T-helper 2 cell (primary cell): ENCODE measurements at regions not wholly inside any gene's neighbourhood (a gene's known extent, or its start where the extent isn't known, plus 50 kb on each side); places are given as distances from the start of the nearest gene placed in this dataset.
"Not testable (repeated sequence)": the region's sequence is repeated elsewhere in the genome, so short reads cannot be mapped to it uniquely, and the experiment has no call there.

Experiments
- DNase-seq, 5 experiments: peaks; one replicate each; pipeline versions ENCODE4 v3.0.0 to v3.0.0-alpha.2; 2012 to 2022

- no peak for DNase-seq
Observed at GRCh38 chr16:76818606-76819181, 372.3 kb upstream of the MON1B start.

- DNase-seq = no peak
Observed at GRCh38 chr16:76819226-76819916, 371.6 kb upstream of the MON1B start.

GRCh38 chr16:76824221-76824620, 366.8 kb upstream of the MON1B start:
- DNase-seq = no peak

GRCh38 chr16:76824791-76825190, 366.2 kb upstream of the MON1B start:
- no peak for DNase-seq

- DNase-seq = no peak
Observed at GRCh38 chr16:76835339-76835738, 355.7 kb upstream of the MON1B start.

- DNase-seq = no peak
Observed at GRCh38 chr16:76835779-76836300, 355.1 kb upstream of the MON1B start.

- DNase-seq = no peak
Observed at GRCh38 chr16:76837872-76838271, 353.1 kb upstream of the MON1B start.

GRCh38 chr16:76854234-76854633, 336.8 kb upstream of the MON1B start:
- no peak for DNase-seq

GRCh38 chr16:76856112-76856511, 334.9 kb upstream of the MON1B start:
- no peak for DNase-seq

GRCh38 chr16:76857402-76857801, 333.6 kb upstream of the MON1B start:
- peak in 1 of 5 experiments; percentile 3 for DNase-seq

GRCh38 chr16:76862901-76863300, 328.1 kb upstream of the MON1B start:
- DNase-seq = no peak

- DNase-seq = no peak
Observed at GRCh38 chr16:76866994-76867393, 324.0 kb upstream of the MON1B start.

- DNase-seq = no peak
Observed at GRCh38 chr16:76875898-76876297, 315.1 kb upstream of the MON1B start.

GRCh38 chr16:76879420-76879819, 311.6 kb upstream of the MON1B start:
- no peak for DNase-seq

GRCh38 chr16:76880523-76880922, 310.5 kb upstream of the MON1B start:
- DNase-seq = not testable (repeated sequence)

- DNase-seq = no peak
Observed at GRCh38 chr16:76882105-76882504, 308.9 kb upstream of the MON1B start.

- no peak for DNase-seq
Observed at GRCh38 chr16:76883076-76883475, 307.9 kb upstream of the MON1B start.

- no peak for DNase-seq
Observed at GRCh38 chr16:76885776-76886537, 305.0 kb upstream of the MON1B start.

GRCh38 chr16:76897816-76898215, 293.2 kb upstream of the MON1B start:
- no peak for DNase-seq

GRCh38 chr16:76899767-76900166, 291.2 kb upstream of the MON1B start:
- no peak for DNase-seq

GRCh38 chr16:76900285-76901263, 290.4 kb upstream of the MON1B start:
- DNase-seq = no peak

- no peak for DNase-seq
Observed at GRCh38 chr16:76906552-76906951, 284.4 kb upstream of the MON1B start.

GRCh38 chr16:76910931-76911330, 280.1 kb upstream of the MON1B start:
- DNase-seq = no peak
